SU-DHL-6 (cell line): ENCODE measurements at regions not wholly inside any gene's neighbourhood (a gene's known extent, or its start where the extent isn't known, plus 50 kb on each side); places are given as distances from the start of the nearest gene placed in this dataset.

ENCODE experiments used
- EZH2phosphoT487 ChIP-seq: fragments of 200-600 bp; sonication (generic), shearing (Covaris generic); conservative IDR thresholded peaks from 2 replicates; pipeline ENCODE4 v1.6.1; 2018; ENCODE audit warnings: mild to moderate bottlenecking, antibody characterized with exemption, low read length, moderate library complexity, mixed read lengths
- TF ChIP-seq, protein P1 (sequence below): fragments of 200-600 bp; sonication (generic); IDR thresholded peaks from one replicate; pipeline ENCODE4 v1.5.1; 2017; ENCODE audit warnings: antibody characterized with exemption, mild to moderate bottlenecking, low read length, moderate library complexity; ENCODE audit not compliant: insufficient read depth, poor library complexity, severe bottlenecking

DNA sequence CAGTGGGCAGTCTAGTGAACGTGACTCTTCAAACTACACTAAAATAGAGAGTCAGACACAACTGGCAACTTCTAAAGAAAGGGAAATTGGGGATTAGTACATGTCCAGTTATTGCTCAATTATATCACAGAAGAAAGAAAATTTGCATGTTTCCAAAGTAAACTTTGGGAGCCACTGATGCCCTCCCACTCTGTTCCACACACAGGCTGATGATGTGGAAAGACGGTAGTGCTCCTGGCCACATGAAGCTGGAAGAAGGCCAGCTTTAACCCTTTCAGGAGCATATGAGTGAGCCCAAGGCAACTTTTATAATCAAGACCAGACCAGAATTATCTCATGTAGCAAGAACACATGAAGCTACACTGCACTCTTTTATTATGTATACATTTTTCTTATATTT lies 141.0 kb downstream of the NR4A2 start:
- TF ChIP-seq, protein P1, sequence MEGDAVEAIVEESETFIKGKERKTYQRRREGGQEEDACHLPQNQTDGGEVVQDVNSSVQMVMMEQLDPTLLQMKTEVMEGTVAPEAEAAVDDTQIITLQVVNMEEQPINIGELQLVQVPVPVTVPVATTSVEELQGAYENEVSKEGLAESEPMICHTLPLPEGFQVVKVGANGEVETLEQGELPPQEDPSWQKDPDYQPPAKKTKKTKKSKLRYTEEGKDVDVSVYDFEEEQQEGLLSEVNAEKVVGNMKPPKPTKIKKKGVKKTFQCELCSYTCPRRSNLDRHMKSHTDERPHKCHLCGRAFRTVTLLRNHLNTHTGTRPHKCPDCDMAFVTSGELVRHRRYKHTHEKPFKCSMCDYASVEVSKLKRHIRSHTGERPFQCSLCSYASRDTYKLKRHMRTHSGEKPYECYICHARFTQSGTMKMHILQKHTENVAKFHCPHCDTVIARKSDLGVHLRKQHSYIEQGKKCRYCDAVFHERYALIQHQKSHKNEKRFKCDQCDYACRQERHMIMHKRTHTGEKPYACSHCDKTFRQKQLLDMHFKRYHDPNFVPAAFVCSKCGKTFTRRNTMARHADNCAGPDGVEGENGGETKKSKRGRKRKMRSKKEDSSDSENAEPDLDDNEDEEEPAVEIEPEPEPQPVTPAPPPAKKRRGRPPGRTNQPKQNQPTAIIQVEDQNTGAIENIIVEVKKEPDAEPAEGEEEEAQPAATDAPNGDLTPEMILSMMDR, result no peak
- no peak for TF ChIP-seq EZH2phosphoT487
